Upper lobe of left lung (tissue), 6 donors: ENCODE measurements at regions not wholly inside any gene's neighbourhood (a gene's known extent, or its start where the extent isn't known, plus 50 kb on each side); places are given as distances from the start of the nearest gene placed in this dataset.
A peak's percentile ranks its signal among the peaks of the same experiment; 100 is the strongest.

Source experiments
- ATAC-seq, 2 donors: fragments of 200-7000 bp; cut with Tn5 transposase; one replicate each; pipeline ENCODE4 v1.9.1; 2022; ENCODE audit warnings: mild to moderate bottlenecking in 2 of 2, moderate library complexity in 2 of 2; ENCODE audit not compliant: low FRiP score in 2 of 2
- DNase-seq, 2 donors: peaks; one replicate each; pipeline ENCODE4 v3.0.0-alpha.2; 2019 to 2020
- H3K27ac ChIP-seq, 4 donors: fragments of 200-600 bp; sonication (generic); one replicate each; pipeline ENCODE4 v1.5.1; 2016 to 2019
- H3K27me3 ChIP-seq, 4 donors: fragments of 200-600 bp; sonication (generic); one replicate each; pipeline ENCODE4 v1.5.1; 2017 to 2019
- H3K36me3 ChIP-seq, 4 donors: fragments of 200-600 bp; sonication (generic); one replicate each; pipeline ENCODE4 v1.5.1; 2016 to 2019
- H3K4me1 ChIP-seq, 4 donors: fragments of 200-600 bp; sonication (generic); one replicate each; pipeline ENCODE4 v1.5.1; 2018 to 2019
- H3K4me3 ChIP-seq, 4 donors: fragments of 200-600 bp; sonication (generic); one replicate each; pipeline ENCODE4 v1.5.1; 2017 to 2019; ENCODE audit warnings: mild to moderate bottlenecking in 2 of 4, moderate library complexity in 1 of 4
- H3K9me3 ChIP-seq, 4 donors: fragments of 200-600 bp; sonication (generic); one replicate each; pipeline ENCODE4 v1.5.1; 2018 to 2019
- CTCF ChIP-seq, 6 experiments: fragments of 450-650 bp in 4 of 6; fragments of 200-600 bp in 2 of 6; sonication (generic) in 2 of 6; IDR thresholded peaks; one replicate each; pipeline ENCODE4 v1.5.1; 2016 to 2019; ENCODE audit warnings: antibody characterized with exemption in 6 of 6
- EP300 ChIP-seq, 4 donors: sonication (generic); formaldehyde crosslinking; IDR thresholded peaks; one replicate each; pipeline ENCODE4 v1.5.1; 2017; ENCODE audit warnings: antibody characterized with exemption in 4 of 4, control low read depth in 2 of 4
- POLR2A ChIP-seq, 4 donors: fragments of 450-650 bp; IDR thresholded peaks; one replicate each; pipeline ENCODE4 v1.5.1; 2016 to 2017; ENCODE audit warnings: antibody characterized with exemption in 4 of 4, mild to moderate bottlenecking in 2 of 4
- POLR2AphosphoS5 ChIP-seq, 2 donors: sonication (generic); formaldehyde crosslinking; IDR thresholded peaks; one replicate each; pipeline ENCODE4 v1.5.1; 2017; ENCODE audit warnings: antibody characterized with exemption in 2 of 2
- WGBS, 2 donors: methylation state at CpG; one replicate each; pipeline ENCODE4 v1.1.5; 2017 to 2018; 5-methylcytosine and 5-hydroxymethylcytosine counted together
- donor health status: DM: no; HTN: no; CAD: no; lungs with moderate emphysema.
- donor health status: DM: no; HTN: yes; CAD: no; lungs with severe emphysema.

DNA sequence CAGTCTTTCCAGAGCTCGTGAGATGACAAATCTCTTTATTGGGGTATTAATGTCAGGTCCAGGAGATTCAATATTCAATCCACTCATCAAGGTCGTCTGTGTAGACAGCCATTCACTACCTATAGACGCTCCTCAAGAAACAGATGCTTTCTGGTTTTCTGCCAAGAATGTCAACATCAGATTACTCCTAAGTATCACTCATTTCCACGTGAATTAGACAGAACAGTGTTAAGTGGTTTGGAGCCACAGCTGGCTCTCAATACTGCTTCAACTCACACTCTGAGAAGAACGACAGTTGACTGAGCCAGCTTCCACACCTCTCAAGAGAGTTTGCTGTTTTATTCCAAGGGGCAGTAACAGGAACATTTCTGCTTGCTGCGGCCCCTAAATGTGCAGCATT, 113.5 kb upstream of the NEDD4L start:
- Histone ChIP-seq H3K27me3 (no peaks in the 10 kb centered on the region), H3K4me3 (peak overlapping the region in 1 of 4 donors; percentile 22), H3K36me3 (no peaks in the 10 kb centered on the region), H3K9me3 (no peaks in the 10 kb centered on the region), H3K4me1 (no peaks in the 10 kb centered on the region), H3K27ac (no peak overlapping the region)
- peak in 1 of 2 donors; percentile 19 for ATAC-seq
- WGBS, 2 donors, result 48 to 52% methylated on average over 6 of the region's 6 CpGs
- DNase-seq, result no peak
- TF ChIP-seq EP300 (IDR thresholded peaks at IDR 0.05), result no peak
- no peak for TF ChIP-seq POLR2A (IDR thresholded peaks at IDR 0.05)
- no peak for TF ChIP-seq POLR2AphosphoS5 (IDR thresholded peaks at IDR 0.05)
- TF ChIP-seq CTCF (IDR thresholded peaks at IDR 0.05), result no peak

GRCh38 chr18:57929922-57930321, 114.1 kb upstream of the NEDD4L start:
- WGBS, 2 donors, result 94 to 99% methylated on average over 4 of the region's 4 CpGs
- ATAC-seq (no peak), DNase-seq (no peak)
- Histone ChIP-seq H3K4me1 (no peaks in the 10 kb centered on the region), H3K9me3 (no peaks in the 10 kb centered on the region), H3K27me3 (no peaks in the 10 kb centered on the region), H3K4me3 (no peak overlapping the region), H3K36me3 (no peaks in the 10 kb centered on the region), H3K27ac (no peak overlapping the region)
- TF ChIP-seq POLR2A (IDR thresholded peaks at IDR 0.05) (no peak), POLR2AphosphoS5 (IDR thresholded peaks at IDR 0.05) (no peak), CTCF (IDR thresholded peaks at IDR 0.05) (no peak), EP300 (IDR thresholded peaks at IDR 0.05) (no peak)

GRCh38 chr18:57928466-57928865, 115.6 kb upstream of the NEDD4L start:
- ATAC-seq (no peak), DNase-seq (no peak)
- H3K4me3 ChIP-seq, result no peak overlapping the region
- WGBS, 2 donors, result 81 to 83% methylated on average over 5 of the region's 5 CpGs
- no peaks in the 10 kb centered on the region for H3K9me3 ChIP-seq
- H3K27me3 ChIP-seq, result no peaks in the 10 kb centered on the region
- no peak overlapping the region for H3K27ac ChIP-seq
- no peaks in the 10 kb centered on the region for H3K4me1 ChIP-seq
- H3K36me3 ChIP-seq, result no peaks in the 10 kb centered on the region
- TF ChIP-seq POLR2A (IDR thresholded peaks at IDR 0.05) (no peak), EP300 (IDR thresholded peaks at IDR 0.05) (no peak), CTCF (IDR thresholded peaks at IDR 0.05) (no peak)

GRCh38 chr18:57927511-57927910, 116.5 kb upstream of the NEDD4L start:
- H3K4me1 ChIP-seq, result no peaks in the 10 kb centered on the region
- no peaks in the 10 kb centered on the region for H3K36me3 ChIP-seq
- H3K27me3 ChIP-seq, result no peaks in the 10 kb centered on the region
- H3K4me3 ChIP-seq, result no peak overlapping the region
- no peak for TF ChIP-seq POLR2AphosphoS5 (IDR thresholded peaks at IDR 0.05)
- no peak for TF ChIP-seq POLR2A (IDR thresholded peaks at IDR 0.05)
- TF ChIP-seq EP300 (IDR thresholded peaks at IDR 0.05), result no peak
- no peak for TF ChIP-seq CTCF (IDR thresholded peaks at IDR 0.05)
- DNase-seq (no peak), ATAC-seq (no peak)
- WGBS, 2 donors, result 75 to 78% methylated on average over 2 of the region's 2 CpGs
- H3K27ac ChIP-seq, result no peak overlapping the region
- no peaks in the 10 kb centered on the region for H3K9me3 ChIP-seq

- DNase-seq (no peak), ATAC-seq (no peak)
- Histone ChIP-seq H3K4me3 (no peak overlapping the region), H3K27ac (no peak overlapping the region), H3K9me3 (no peaks in the 10 kb centered on the region), H3K4me1 (no peaks in the 10 kb centered on the region), H3K36me3 (no peaks in the 10 kb centered on the region), H3K27me3 (no peaks in the 10 kb centered on the region)
- TF ChIP-seq POLR2AphosphoS5 (IDR thresholded peaks at IDR 0.05), result no peak
- TF ChIP-seq EP300 (IDR thresholded peaks at IDR 0.05), result no peak
- TF ChIP-seq CTCF (IDR thresholded peaks at IDR 0.05), result no peak
- 67 to 83% methylated on average over 1 of the region's 1 CpG for WGBS, 2 donors
Observed at GRCh38 chr18:57925706-57926105, 118.3 kb upstream of the NEDD4L start.
